ENCODE measurements at regions not wholly inside any gene's neighbourhood (a gene's known extent, or its start where the extent isn't known, plus 50 kb on each side); places are given as distances from the start of the nearest gene placed in this dataset.

DNA sequence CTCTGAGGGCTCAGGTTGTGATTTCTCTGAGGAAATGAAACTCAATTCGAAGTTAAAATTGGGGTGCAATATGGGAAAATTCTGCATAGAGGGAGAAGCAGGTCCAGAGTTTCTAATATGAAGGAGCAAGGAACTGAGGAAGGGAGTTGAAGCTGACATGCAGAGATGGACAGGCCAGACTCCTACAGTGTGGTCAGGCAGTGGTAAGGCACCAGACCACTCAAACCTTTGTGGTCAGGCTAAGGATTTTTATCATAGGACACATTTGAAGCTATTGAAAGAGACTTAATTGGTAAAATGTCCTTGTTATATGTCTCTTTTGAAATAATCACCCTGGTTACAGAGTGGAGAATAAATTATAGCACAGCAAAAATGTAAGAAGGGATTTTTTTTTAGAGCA, 1074.8 kb upstream of the CDH2 start:
- ChIA-PET CTCF (no interaction called here), POLR2A (no interaction called here)
- Mint-ChIP-seq H3K27ac (no peak overlapping the region), H3K4me3 (no peak overlapping the region), H3K27me3 (no peaks in the 10 kb centered on the region), H3K4me1 (no peaks in the 10 kb centered on the region), H3K36me3 (ENCODE audit: low read depth) (no peaks in the 10 kb centered on the region), H3K9me3 (peaks cover 8% of the 10 kb centered on the region)
- DNase-seq: no peak

DNA sequence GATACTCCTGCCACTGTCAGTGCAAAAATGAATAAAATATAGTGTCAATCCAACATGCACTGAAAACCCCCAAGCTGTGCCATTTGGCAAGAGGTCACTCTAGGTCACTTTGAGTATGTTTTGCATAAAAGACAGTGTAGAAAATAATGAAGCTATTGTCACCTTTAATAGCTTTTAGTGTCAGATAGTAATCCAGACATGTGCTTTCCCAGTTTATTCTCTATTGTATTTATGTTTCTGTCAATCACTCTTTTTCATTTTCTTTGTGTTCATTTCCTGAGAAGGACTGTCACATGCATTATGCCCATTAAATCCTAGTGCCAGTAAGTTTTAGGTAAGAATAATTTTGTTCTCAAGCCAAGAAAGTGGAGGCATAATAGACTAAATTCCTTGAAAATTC, 1073.9 kb upstream of the CDH2 start:
- peaks cover 11% of the 10 kb centered on the region for H3K9me3 Mint-ChIP-seq
- ChIA-PET CTCF (no interaction called here), POLR2A (no interaction called here)
- no peaks in the 10 kb centered on the region for H3K4me1 Mint-ChIP-seq
- no peak overlapping the region for H3K27ac Mint-ChIP-seq
- H3K27me3 Mint-ChIP-seq: no peaks in the 10 kb centered on the region
- no peak overlapping the region for H3K4me3 Mint-ChIP-seq
- DNase-seq: no peak
- no peaks in the 10 kb centered on the region for H3K36me3 Mint-ChIP-seq (ENCODE audit: low read depth)

DNA sequence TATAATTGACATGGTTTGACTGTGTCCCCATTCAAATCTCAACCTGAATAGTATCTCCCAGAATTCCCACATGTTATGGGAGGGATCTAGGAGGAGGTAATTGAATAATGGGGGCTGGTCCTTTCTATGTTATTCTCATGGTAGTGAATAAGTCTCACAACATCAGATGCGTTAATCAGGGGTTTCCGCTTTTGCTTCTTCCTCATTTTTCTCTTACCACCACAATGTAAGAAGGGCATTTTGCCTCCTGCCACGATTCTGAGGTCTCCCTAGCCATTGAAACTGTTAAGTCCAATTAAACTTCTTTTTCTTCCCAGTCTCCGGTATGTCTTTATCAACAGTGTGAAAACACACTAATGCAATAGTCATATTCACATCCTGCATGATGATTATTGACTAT, 1073.3 kb upstream of the CDH2 start:
- Mint-ChIP-seq H3K4me1 (no peaks in the 10 kb centered on the region), H3K27ac (no peak overlapping the region), H3K36me3 (ENCODE audit: low read depth) (no peaks in the 10 kb centered on the region), H3K4me3 (no peak overlapping the region), H3K9me3 (peaks cover 12% of the 10 kb centered on the region), H3K27me3 (no peaks in the 10 kb centered on the region)
- no peak for DNase-seq
- ChIA-PET CTCF (no interaction called here), POLR2A (no interaction called here)

DNA sequence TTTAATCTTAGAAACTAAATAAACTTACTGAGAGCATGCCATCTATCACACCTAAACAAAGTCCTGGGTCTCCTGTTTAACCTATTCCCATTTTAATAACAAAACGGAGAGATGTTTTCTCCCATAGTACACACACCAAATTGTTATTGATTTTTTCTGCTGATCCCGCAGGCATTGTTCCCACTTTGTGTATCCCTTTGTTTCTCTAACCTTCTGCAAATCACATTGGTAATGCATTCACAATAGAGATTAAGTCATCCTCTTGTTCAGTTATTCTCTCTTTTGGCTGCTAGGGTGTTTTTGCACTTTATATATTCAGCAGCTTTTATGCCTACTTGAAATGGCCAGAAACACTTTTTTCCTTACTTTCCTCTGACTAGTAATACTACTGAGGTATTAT, 1071.9 kb upstream of the CDH2 start:
- H3K4me3 Mint-ChIP-seq: no peak overlapping the region
- ChIA-PET POLR2A (no interaction called here), CTCF (no interaction called here)
- no peaks in the 10 kb centered on the region for H3K36me3 Mint-ChIP-seq (ENCODE audit: low read depth)
- H3K27me3 Mint-ChIP-seq: no peaks in the 10 kb centered on the region
- peaks cover 13% of the 10 kb centered on the region for H3K9me3 Mint-ChIP-seq
- DNase-seq: no peak
- no peak overlapping the region for H3K27ac Mint-ChIP-seq
- H3K4me1 Mint-ChIP-seq: no peaks in the 10 kb centered on the region

DNA sequence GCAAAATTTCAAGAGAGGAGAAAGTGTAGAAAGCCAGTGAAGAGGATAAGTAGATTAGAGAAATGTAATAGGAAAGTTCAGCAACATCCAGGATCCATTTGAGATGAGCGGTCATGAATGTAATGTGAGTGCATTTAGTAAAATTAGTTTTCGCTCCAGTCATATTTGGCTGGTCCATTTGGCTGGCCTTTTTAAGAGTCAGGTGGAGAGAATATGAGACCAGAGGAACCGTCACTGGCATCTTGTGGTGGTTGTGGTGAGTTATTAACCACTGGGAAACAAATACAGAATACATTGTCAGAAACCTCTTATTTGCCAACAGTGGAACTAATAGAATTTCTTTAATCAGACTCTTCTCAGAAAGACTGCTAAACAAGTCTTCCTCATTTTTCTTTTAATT, 1064.3 kb upstream of the CDH2 start:
- Mint-ChIP-seq H3K27me3 (no peaks in the 10 kb centered on the region), H3K36me3 (ENCODE audit: low read depth) (no peaks in the 10 kb centered on the region), H3K27ac (no peak overlapping the region), H3K4me3 (no peak overlapping the region), H3K4me1 (no peaks in the 10 kb centered on the region), H3K9me3 (peaks cover 12% of the 10 kb centered on the region)
- ChIA-PET CTCF (no interaction called here), POLR2A (no interaction called here)
- DNase-seq: no peak

DNA sequence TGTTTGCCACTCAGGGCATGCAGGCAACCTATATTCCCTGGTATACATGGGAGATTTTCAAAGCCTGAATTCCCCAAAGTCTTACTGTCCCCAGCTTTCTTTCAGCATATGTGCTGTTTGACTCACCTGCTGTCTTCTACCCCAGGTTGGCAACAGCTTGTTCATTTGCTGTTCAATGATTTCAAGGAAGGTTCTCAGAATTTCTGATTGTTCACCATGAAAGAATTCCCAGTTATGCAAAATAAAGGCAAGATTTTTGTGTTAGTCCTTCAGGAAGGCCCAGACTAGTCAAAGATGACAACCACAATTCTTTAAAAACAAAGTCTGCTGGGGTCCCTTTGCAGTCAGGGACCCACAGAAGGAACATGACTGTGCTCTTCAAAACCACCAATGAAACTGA, 1057.8 kb upstream of the CDH2 start:
- peaks cover 12% of the 10 kb centered on the region for H3K9me3 Mint-ChIP-seq
- POLR2A ChIA-PET: no interaction called here

DNA sequence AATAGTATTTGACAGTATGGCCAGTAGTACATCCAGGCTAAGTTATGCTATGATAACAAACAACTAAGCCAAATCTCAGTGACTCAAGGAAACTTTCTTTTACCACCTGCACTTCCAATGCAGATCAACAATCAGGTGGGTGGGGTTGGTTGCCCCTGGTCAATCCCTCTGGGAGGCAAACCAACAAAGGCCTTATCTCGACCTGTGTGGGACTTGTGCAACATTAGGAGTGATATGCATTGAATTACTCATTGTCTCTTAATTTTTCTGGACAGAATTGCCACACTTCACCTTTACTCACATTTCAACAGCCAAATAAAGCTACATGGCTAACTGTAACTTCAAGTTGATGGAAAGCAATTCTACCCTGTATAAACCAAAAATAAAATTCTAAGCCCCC, 1049.3 kb upstream of the CDH2 start:
- no peaks in the 10 kb centered on the region for H3K36me3 Mint-ChIP-seq (ENCODE audit: low read depth)
- no peak overlapping the region for H3K27ac Mint-ChIP-seq
- ChIA-PET POLR2A (no interaction called here), CTCF (no interaction called here)
- H3K27me3 Mint-ChIP-seq: no peaks in the 10 kb centered on the region
- H3K4me1 Mint-ChIP-seq: no peaks in the 10 kb centered on the region
- DNase-seq: no peak
- no peak overlapping the region for H3K4me3 Mint-ChIP-seq
- H3K9me3 Mint-ChIP-seq: peaks cover 9% of the 10 kb centered on the region

More for the DNA sequence above, 1057.8 kb upstream of the CDH2 start:
- H3K4me3 Mint-ChIP-seq: no peak overlapping the region
- H3K27me3 Mint-ChIP-seq: no peaks in the 10 kb centered on the region
- no peaks in the 10 kb centered on the region for H3K4me1 Mint-ChIP-seq
- no peak overlapping the region for H3K27ac Mint-ChIP-seq
- CTCF ChIA-PET: no interaction called here
- no peaks in the 10 kb centered on the region for H3K36me3 Mint-ChIP-seq (ENCODE audit: low read depth)
- DNase-seq: no peak

DNA sequence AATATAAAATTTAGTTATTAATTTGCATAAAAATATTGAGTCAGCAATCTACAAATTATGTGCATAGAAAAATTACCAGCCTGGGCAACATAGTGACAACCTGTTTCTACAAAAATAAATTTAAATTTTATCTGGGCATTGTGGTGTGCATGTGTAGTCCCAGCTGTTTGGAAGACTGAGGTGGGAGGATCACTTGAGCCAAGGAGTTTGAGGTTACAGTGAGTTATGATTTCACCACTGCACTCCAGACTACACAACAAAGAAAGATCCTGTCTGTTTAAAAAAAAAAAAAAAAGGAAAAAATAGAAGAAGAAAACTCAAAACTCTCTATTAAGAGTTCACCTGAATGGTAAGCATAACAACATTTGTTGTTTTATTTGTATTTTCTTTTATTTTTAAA, 1048.4 kb upstream of the CDH2 start:
- H3K27me3 Mint-ChIP-seq: no peaks in the 10 kb centered on the region
- H3K4me3 Mint-ChIP-seq: no peak overlapping the region
- peaks cover 4% of the 10 kb centered on the region for H3K9me3 Mint-ChIP-seq
- ChIA-PET POLR2A (no interaction called here), CTCF (no interaction called here)
- H3K4me1 Mint-ChIP-seq: no peaks in the 10 kb centered on the region
- no peak overlapping the region for H3K27ac Mint-ChIP-seq
- H3K36me3 Mint-ChIP-seq (ENCODE audit: low read depth): no peaks in the 10 kb centered on the region
- DNase-seq: no peak

DNA sequence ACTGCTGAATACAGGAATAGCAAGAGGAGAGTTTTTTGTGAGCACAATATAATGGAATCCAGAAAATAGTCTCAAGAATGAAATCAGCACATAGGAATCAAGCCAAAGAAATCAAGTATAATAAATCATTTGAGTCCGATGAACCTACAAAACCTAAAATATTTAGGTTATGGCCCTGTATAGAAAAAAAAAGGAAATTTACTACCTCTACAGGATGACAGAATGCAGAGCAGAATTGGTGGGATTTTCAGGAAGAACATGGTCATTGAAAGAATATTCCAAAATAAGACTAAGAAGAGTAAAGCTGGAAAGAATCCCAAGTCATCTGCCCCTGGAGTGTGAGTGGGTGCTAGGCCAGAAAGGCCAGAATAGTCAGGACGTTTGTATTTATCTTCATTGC, 1041.2 kb upstream of the CDH2 start:
- POLR2A ChIA-PET: no interaction called here
- Mint-ChIP-seq H3K27ac (no peak overlapping the region), H3K36me3 (ENCODE audit: low read depth) (no peaks in the 10 kb centered on the region), H3K9me3 (peaks cover 14% of the 10 kb centered on the region), H3K4me3 (no peak overlapping the region), H3K27me3 (no peaks in the 10 kb centered on the region), H3K4me1 (no peaks in the 10 kb centered on the region)
- CTCF ChIA-PET: no interaction called here
- no peak for DNase-seq

DNA sequence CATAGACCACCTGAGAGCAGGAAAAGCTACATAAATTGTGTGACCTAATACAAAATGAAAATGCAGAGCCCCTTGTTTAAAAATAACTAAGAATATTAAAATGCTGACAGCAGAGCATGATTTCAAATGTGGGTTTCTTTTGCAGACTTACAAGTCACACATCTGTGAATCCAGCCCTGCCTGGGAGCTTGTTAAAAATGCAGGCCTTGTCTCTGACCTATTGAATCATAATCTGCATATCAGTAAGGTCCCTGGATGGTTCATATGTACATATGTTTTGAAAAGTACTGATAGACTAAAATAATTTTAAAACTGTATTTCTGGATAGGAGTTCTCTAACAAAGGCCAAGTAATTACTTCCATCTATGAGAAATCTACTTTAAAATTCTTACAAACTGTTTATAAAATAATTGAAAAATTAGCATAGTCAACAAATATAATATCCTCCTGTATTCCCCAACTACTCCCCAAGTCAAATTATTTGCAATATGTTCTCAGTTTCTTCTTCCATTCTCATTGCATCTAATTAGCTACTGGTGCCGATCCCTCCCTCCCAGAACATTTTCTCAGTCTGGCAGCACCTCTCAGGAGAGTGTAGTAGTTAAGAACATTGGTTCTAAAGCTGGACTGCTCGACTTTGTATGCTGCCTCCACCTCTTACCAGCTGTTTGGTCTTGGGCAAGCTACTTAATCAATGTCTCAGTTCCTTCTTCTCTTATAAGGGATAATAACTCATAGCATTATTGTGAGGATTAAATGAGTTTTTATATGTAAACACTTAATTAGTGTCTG, 1040.4 kb upstream of the CDH2 start:
- Mint-ChIP-seq H3K4me3 (no peak overlapping the region), H3K4me1 (no peaks in the 10 kb centered on the region), H3K27me3 (no peaks in the 10 kb centered on the region), H3K9me3 (peaks cover 13% of the 10 kb centered on the region), H3K36me3 (ENCODE audit: low read depth) (no peaks in the 10 kb centered on the region), H3K27ac (no peak overlapping the region)
- no peak for DNase-seq
- POLR2A ChIA-PET: no interaction called here
- CTCF ChIA-PET: no interaction called here

DNA sequence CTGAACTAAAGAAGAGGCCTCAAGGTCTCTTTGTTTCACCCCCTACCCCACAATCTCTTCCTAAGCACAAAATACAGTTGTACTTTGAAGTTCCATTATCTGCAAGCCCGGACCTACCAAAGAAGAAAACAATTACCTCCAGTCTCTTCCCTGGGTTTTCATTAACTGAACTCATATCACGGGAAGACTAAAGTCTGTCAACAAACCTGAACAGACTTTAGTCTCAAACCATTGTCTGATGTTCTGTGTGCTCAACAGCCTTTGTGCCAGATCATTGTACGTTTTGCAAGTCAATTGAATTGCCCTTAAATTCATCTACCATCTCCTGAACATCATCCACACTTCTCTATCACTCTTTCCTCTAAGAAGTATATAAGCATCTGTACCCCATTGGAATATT, 1021.9 kb upstream of the CDH2 start:
- H3K4me1 Mint-ChIP-seq: no peaks in the 10 kb centered on the region
- H3K36me3 Mint-ChIP-seq (ENCODE audit: low read depth): no peaks in the 10 kb centered on the region
- ChIA-PET POLR2A (no interaction called here), CTCF (no interaction called here)
- peaks cover 11% of the 10 kb centered on the region for H3K9me3 Mint-ChIP-seq
- no peak overlapping the region for H3K27ac Mint-ChIP-seq
- no peaks in the 10 kb centered on the region for H3K27me3 Mint-ChIP-seq
- no peak for DNase-seq
- H3K4me3 Mint-ChIP-seq: no peak overlapping the region

DNA sequence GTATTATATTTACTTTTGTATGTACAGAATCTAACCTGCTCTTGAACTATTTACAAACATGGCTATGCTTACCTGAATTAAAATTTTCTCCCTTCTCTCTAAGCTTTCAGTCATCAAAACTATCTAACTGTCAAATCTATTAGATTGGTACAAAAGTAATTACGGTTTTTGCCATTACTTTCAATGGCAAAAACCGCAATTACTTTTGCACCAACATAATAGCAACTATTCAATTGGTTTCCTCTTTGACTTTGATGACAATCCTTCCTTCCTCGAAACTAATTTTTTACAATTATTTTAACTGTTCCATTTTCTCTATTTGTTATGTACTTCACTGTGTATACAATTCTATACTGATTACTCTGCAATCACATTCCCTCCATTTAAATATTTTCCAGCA, 1019.4 kb upstream of the CDH2 start:
- no peak overlapping the region for H3K27ac Mint-ChIP-seq
- POLR2A ChIA-PET: no interaction called here
- H3K9me3 Mint-ChIP-seq: peaks cover 12% of the 10 kb centered on the region
- H3K4me3 Mint-ChIP-seq: no peak overlapping the region
- CTCF ChIA-PET: no interaction called here
- no peaks in the 10 kb centered on the region for H3K27me3 Mint-ChIP-seq
- no peak for DNase-seq
- H3K36me3 Mint-ChIP-seq (ENCODE audit: low read depth): no peaks in the 10 kb centered on the region
- H3K4me1 Mint-ChIP-seq: no peaks in the 10 kb centered on the region

DNA sequence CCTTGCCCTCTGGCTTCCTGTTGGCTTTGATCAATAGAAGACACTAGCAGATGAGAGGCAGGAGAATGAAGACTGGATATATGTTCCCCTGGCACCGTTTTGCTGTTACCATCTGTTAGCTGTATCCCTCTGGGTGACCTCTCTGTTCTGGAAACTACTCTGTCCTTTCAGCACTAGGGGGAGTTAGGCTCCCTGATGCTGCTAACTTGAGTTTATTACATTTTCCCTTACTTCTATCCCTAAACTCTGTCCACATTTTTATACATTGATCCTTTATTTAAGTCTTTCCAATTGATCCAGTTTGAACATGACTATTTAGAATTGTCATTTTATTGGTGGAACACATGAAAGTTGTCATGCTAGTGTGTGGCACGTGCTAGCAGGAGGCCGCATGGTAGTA, 1014.3 kb upstream of the CDH2 start:
- no peak overlapping the region for H3K4me3 Mint-ChIP-seq
- peaks cover 8% of the 10 kb centered on the region for H3K9me3 Mint-ChIP-seq
- no peak overlapping the region for H3K27ac Mint-ChIP-seq
- ChIA-PET CTCF (no interaction called here), POLR2A (no interaction called here)
- no peak for DNase-seq
- H3K36me3 Mint-ChIP-seq (ENCODE audit: low read depth): no peaks in the 10 kb centered on the region
- H3K27me3 Mint-ChIP-seq: no peaks in the 10 kb centered on the region
- H3K4me1 Mint-ChIP-seq: no peaks in the 10 kb centered on the region

DNA sequence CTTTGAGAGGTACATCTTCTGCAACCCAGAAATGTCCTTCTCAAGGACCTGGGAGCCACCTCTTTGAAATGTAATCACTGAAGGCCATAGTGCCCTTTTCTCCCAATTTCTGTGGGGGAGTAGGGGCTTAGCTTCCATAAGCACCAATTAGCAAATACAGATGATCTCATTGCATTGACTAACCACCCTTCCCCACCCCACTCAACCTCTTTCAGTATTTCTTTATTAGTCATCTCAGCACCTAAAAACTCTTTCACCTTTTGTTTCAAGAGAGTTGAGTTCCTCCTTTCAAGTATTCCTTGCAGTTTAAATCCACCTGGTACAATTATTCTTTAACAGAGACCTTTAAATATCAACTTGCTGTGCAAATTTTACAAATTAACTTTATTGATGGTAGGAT, 1011.8 kb upstream of the CDH2 start:
- H3K4me3 Mint-ChIP-seq: no peak overlapping the region
- ChIA-PET CTCF (no interaction called here), POLR2A (no interaction called here)
- H3K36me3 Mint-ChIP-seq (ENCODE audit: low read depth): no peaks in the 10 kb centered on the region
- no peaks in the 10 kb centered on the region for H3K4me1 Mint-ChIP-seq
- no peak overlapping the region for H3K27ac Mint-ChIP-seq
- DNase-seq: no peak
- peaks cover 6% of the 10 kb centered on the region for H3K9me3 Mint-ChIP-seq
- H3K27me3 Mint-ChIP-seq: no peaks in the 10 kb centered on the region

DNA sequence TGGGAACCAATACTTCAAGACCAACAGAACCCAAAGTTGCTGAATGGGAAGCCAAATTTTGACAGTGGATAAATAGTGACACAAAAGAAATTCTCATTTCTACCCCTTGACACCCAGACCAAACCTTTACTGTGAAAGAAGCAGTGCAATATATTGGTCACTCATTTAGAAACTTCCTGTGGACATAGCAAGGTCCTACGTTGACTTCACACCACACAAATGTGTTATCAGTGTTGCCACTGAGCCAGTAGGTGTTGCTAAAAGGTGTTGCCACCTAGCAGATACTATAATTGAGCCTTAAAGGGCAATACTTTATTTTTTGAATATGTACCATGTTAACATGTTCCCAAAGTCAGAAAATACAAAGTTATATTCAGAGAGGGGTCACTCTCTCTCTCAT, 1008.9 kb upstream of the CDH2 start:
- no peak overlapping the region for H3K27ac Mint-ChIP-seq

More for the DNA sequence above, 1008.9 kb upstream of the CDH2 start:
- no peak overlapping the region for H3K4me3 Mint-ChIP-seq
- no peaks in the 10 kb centered on the region for H3K36me3 Mint-ChIP-seq (ENCODE audit: low read depth)
- ChIA-PET POLR2A (no interaction called here), CTCF (no interaction called here)
- no peaks in the 10 kb centered on the region for H3K4me1 Mint-ChIP-seq
- peaks cover 6% of the 10 kb centered on the region for H3K9me3 Mint-ChIP-seq
- H3K27me3 Mint-ChIP-seq: no peaks in the 10 kb centered on the region
- no peak for DNase-seq
